ENCODE measurements at regions not wholly inside any gene's neighbourhood (a gene's known extent, or its start where the extent isn't known, plus 50 kb on each side); places are given as distances from the start of the nearest gene placed in this dataset.

DNA sequence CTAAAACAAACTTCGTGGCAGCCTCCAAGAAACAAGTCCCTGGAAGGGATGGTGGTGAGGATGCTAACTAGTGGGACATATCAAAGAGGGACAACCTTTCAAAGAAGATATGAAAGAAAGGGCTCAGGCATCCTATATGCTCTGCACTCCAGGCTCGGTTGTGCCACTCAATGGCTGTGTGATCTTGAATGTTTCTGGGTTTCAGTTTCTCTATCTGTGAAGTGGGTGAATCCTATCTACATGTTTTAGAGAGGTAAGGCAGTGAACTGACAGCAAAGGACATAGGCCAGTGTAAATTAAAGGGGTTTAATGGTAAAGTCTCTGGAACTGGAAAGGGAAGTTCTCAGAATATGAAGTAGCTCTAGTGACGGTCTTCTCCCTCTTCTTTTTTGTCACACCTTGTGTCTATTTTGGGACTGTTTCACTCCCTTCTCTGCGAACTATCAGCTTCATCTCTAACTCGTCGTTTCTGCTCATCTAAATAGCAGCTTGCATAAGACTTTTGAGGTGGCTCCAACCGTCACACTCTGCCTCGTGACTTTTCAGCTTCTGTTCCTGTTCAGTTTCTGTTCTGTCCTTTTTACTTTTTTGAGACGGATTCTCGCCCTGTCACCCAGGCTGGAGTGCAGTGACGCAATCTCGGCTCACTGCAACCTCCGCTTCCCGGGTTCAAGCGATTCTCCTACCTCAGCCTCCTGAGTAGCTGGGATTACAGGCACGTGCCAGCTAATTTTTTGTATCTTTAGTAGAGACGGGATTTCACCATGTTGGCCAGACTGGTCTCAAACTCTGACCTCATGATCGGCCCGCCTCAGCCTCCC is 273.6 kb downstream of the SUDS3 start:
- TF ChIP-seq ZNF75D (CRISPR knock-in tag; IDR thresholded peaks at IDR 0.05; ENCODE audit: borderline replicate concordance) (no peak), TMF1 (CRISPR knock-in tag; IDR thresholded peaks at IDR 0.05; ENCODE audit: low read depth) (no peak), ATF7 (IDR thresholded peaks at IDR 0.05) (no peak), ATF7 (CRISPR knock-in tag; IDR thresholded peaks at IDR 0.05) (no peak), ZNF12 (CRISPR knock-in tag; IDR thresholded peaks at IDR 0.05) (no peak), PHF21A (CRISPR knock-in tag; IDR thresholded peaks at IDR 0.05) (no peak), ZNF891 (CRISPR knock-in tag; IDR thresholded peaks at IDR 0.05) (no peak), MYC (CRISPR knock-in tag; IDR thresholded peaks at IDR 0.05; ENCODE audit: borderline replicate concordance) (no peak), HDAC2 (CRISPR knock-in tag; IDR thresholded peaks at IDR 0.05) (no peak), FOXM1 (CRISPR knock-in tag; IDR thresholded peaks at IDR 0.05) (no peak)
- TF ChIP-seq, protein P1, sequence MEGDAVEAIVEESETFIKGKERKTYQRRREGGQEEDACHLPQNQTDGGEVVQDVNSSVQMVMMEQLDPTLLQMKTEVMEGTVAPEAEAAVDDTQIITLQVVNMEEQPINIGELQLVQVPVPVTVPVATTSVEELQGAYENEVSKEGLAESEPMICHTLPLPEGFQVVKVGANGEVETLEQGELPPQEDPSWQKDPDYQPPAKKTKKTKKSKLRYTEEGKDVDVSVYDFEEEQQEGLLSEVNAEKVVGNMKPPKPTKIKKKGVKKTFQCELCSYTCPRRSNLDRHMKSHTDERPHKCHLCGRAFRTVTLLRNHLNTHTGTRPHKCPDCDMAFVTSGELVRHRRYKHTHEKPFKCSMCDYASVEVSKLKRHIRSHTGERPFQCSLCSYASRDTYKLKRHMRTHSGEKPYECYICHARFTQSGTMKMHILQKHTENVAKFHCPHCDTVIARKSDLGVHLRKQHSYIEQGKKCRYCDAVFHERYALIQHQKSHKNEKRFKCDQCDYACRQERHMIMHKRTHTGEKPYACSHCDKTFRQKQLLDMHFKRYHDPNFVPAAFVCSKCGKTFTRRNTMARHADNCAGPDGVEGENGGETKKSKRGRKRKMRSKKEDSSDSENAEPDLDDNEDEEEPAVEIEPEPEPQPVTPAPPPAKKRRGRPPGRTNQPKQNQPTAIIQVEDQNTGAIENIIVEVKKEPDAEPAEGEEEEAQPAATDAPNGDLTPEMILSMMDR (CRISPR knock-in tag; IDR thresholded peaks at IDR 0.05), result no peak
